Panc1 (cell line): ENCODE measurements at regions not wholly inside any gene's neighbourhood (a gene's known extent, or its start where the extent isn't known, plus 50 kb on each side); places are given as distances from the start of the nearest gene placed in this dataset.

Source experiments
- ATAC-seq: fragments of 200-7000 bp; cut with Tn5 transposase; 2 replicates; pipeline ENCODE4 v1.9.1; 2020; ENCODE audit warnings: mild to moderate bottlenecking, moderate library complexity
- BruUV-seq: library from RNA; stranded (reverse); fragments of 400-500 nt; replicated peaks from 2 replicates; lab custom pipeline; 2021; lab: Mats Ljungman, UMichigan
- CTCF ChIA-PET: fragments of 300-600 bp; sonication (Branson Sonifier 250); formaldehyde crosslinking; loops from one replicate; lab custom pipeline; 2022; ENCODE audit warnings: antibody characterized with exemption; lab: Charles Lee
- POLR2A ChIA-PET: fragments of 300-600 bp; sonication (Branson Sonifier 250); formaldehyde crosslinking; loops from one replicate; lab custom pipeline; 2022; ENCODE audit warnings: antibody characterized with exemption; lab: Charles Lee
- DNase-seq: peaks from one replicate; pipeline ENCODE4 v3.0.0-alpha.2; 2010; ENCODE audit warnings: low read depth, low spot score
- H3K27ac ChIP-seq: 2 replicates; pipeline ENCODE4 v1.5.1; 2011; ENCODE audit warnings: mild to moderate bottlenecking, low read length, inconsistent platforms
- H3K27me3 ChIP-seq: fragments of 200-500 bp; sonication (Bioruptor generic); 2 replicates; pipeline ENCODE4 v1.6.0; 2014; ENCODE audit warnings: low read length, inconsistent platforms; ENCODE audit not compliant: control insufficient read depth, insufficient read depth
- H3K36me3 ChIP-seq: fragments of 200-500 bp; sonication (Bioruptor generic); 2 replicates; pipeline ENCODE4 v1.5.1; 2014; ENCODE audit warnings: inconsistent platforms, mild to moderate bottlenecking, low read length, moderate library complexity; ENCODE audit not compliant: control insufficient read depth, insufficient read depth
- H3K4me1 ChIP-seq: 2 replicates; pipeline ENCODE4 v1.5.1; 2011; ENCODE audit warnings: inconsistent platforms, mild to moderate bottlenecking, low read length, moderate library complexity; ENCODE audit not compliant: control insufficient read depth, insufficient read depth
- H3K4me3 ChIP-seq, 2 experiments: 2 replicates each; pipeline ENCODE4 v1.5.1; 2011 to 2012; ENCODE audit warnings: low read depth in 2 of 2, low read length in 2 of 2, mild to moderate bottlenecking in 2 of 2, inconsistent platforms in 1 of 2, moderate library complexity in 1 of 2
- H3K9me3 ChIP-seq: fragments of 200-500 bp; sonication (Bioruptor generic); 2 replicates; pipeline ENCODE4 v1.5.1; 2014; ENCODE audit warnings: low read depth, mild to moderate bottlenecking, inconsistent platforms, low read length, moderate library complexity; ENCODE audit not compliant: control insufficient read depth, insufficient read depth
- POLR2AphosphoS5 ChIP-seq: IDR thresholded peaks from 2 replicates; pipeline ENCODE4 v1.6.1; 2012; ENCODE audit warnings: mild to moderate bottlenecking, low read depth, low read length, moderate library complexity
- SIN3A ChIP-seq: IDR thresholded peaks from 2 replicates; pipeline ENCODE4 v1.6.1; 2012; ENCODE audit warnings: low read depth, mild to moderate bottlenecking, low read length, moderate library complexity, borderline replicate concordance; ENCODE audit not compliant: insufficient read depth
- TCF7L2 ChIP-seq: IDR thresholded peaks from 2 replicates; pipeline ENCODE4 v1.6.1; 2011; ENCODE audit warnings: mild to moderate bottlenecking, low read depth, low read length, inconsistent platforms
- in situ Hi-C: cut with HindIII; loops from 2 replicates; pipeline ENCODE4 v1.10.0; 2016; ENCODE audit warnings: low sequenced_read_pairs, low pct_unique_long_range_greater_than_20kb
- intact Hi-C: fragments of 100-400 bp; cut with micrococcal nuclease; formaldehyde crosslinking; loops from one replicate; pipeline ENCODE4 v1.10.0; 2022; ENCODE audit not compliant: unreplicated experiment
- TF ChIP-seq, protein P1 (sequence below): fragments of 450-650 bp; IDR thresholded peaks from 2 replicates; pipeline ENCODE4 v1.5.1; 2017; ENCODE audit warnings: mild to moderate bottlenecking
- TF ChIP-seq, protein P2 (sequence below), 2 experiments: IDR thresholded peaks; 2 replicates each; pipeline ENCODE4 v1.6.1; 2011 to 2012; ENCODE audit warnings: low read depth in 2 of 2, control low read depth in 1 of 2, low read length in 1 of 2, mild to moderate bottlenecking in 1 of 2, moderate library complexity in 1 of 2; ENCODE audit not compliant: insufficient read depth in 1 of 2

DNA sequence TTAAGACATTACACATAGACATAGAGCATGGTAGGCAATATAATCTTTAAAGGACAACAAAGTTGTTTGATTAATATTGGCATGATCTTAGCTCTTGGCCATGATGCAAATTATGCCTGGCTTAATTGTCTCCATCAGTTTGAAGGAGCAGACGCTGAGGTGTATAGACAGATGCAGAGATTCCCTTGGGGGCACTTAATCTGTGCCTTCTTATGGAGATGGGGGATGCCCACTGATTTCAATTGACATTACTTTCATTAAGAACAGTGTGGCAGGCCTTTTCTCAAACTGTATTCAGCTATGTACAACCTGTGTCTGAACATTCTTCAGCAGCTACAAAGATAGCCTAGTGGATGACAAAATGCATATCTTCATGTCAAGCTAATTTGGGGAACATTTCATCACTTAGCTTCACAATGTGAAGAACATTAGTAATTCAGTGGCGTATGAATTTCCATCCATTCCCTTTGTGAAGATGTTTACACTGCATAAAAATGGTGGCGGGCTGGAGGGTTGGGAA, 85.3 kb upstream of the MYCBP2 start:
- in situ Hi-C loops: no loop called here
- POLR2A ChIA-PET: no interaction called here
- Histone ChIP-seq H3K4me3 (no peak overlapping the region), H3K4me1 (no peaks in the 10 kb centered on the region), H3K9me3 (no peaks in the 10 kb centered on the region), H3K36me3 (no peaks in the 10 kb centered on the region), H3K27ac (no peak overlapping the region), H3K27me3 (no peaks in the 10 kb centered on the region)
- no TSS peak for BruUV-seq
- DNase-seq (no peak), ATAC-seq (no peak)
- TF ChIP-seq, protein P1, sequence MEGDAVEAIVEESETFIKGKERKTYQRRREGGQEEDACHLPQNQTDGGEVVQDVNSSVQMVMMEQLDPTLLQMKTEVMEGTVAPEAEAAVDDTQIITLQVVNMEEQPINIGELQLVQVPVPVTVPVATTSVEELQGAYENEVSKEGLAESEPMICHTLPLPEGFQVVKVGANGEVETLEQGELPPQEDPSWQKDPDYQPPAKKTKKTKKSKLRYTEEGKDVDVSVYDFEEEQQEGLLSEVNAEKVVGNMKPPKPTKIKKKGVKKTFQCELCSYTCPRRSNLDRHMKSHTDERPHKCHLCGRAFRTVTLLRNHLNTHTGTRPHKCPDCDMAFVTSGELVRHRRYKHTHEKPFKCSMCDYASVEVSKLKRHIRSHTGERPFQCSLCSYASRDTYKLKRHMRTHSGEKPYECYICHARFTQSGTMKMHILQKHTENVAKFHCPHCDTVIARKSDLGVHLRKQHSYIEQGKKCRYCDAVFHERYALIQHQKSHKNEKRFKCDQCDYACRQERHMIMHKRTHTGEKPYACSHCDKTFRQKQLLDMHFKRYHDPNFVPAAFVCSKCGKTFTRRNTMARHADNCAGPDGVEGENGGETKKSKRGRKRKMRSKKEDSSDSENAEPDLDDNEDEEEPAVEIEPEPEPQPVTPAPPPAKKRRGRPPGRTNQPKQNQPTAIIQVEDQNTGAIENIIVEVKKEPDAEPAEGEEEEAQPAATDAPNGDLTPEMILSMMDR: no peak
- TF ChIP-seq POLR2AphosphoS5: no peak
- TF ChIP-seq, protein P2, sequence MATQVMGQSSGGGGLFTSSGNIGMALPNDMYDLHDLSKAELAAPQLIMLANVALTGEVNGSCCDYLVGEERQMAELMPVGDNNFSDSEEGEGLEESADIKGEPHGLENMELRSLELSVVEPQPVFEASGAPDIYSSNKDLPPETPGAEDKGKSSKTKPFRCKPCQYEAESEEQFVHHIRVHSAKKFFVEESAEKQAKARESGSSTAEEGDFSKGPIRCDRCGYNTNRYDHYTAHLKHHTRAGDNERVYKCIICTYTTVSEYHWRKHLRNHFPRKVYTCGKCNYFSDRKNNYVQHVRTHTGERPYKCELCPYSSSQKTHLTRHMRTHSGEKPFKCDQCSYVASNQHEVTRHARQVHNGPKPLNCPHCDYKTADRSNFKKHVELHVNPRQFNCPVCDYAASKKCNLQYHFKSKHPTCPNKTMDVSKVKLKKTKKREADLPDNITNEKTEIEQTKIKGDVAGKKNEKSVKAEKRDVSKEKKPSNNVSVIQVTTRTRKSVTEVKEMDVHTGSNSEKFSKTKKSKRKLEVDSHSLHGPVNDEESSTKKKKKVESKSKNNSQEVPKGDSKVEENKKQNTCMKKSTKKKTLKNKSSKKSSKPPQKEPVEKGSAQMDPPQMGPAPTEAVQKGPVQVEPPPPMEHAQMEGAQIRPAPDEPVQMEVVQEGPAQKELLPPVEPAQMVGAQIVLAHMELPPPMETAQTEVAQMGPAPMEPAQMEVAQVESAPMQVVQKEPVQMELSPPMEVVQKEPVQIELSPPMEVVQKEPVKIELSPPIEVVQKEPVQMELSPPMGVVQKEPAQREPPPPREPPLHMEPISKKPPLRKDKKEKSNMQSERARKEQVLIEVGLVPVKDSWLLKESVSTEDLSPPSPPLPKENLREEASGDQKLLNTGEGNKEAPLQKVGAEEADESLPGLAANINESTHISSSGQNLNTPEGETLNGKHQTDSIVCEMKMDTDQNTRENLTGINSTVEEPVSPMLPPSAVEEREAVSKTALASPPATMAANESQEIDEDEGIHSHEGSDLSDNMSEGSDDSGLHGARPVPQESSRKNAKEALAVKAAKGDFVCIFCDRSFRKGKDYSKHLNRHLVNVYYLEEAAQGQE (IDR thresholded peaks at IDR 0.05; ENCODE audit: insufficient read depth in 1 of 2, low read depth in 2 of 2, low read length in 1 of 2): no peak
- TF ChIP-seq SIN3A: no peak
- no peak for TF ChIP-seq TCF7L2
- CTCF ChIA-PET: no interaction called here
- intact Hi-C loops: no loop called here

- TF ChIP-seq TCF7L2: no peak
- no peak for ATAC-seq
- POLR2A ChIA-PET: no interaction called here
Observed at GRCh38 chr13:77409412-77409811, 82.5 kb upstream of the MYCBP2 start.

GRCh38 chr13:77406644-77407440, 79.9 kb upstream of the MYCBP2 start:
- CTCF ChIA-PET: no interaction called here

More at GRCh38 chr13:77409412-77409811, 82.5 kb upstream of the MYCBP2 start:
- H3K4me3 ChIP-seq: no peak overlapping the region
- DNase-seq: no peak
- H3K27me3 ChIP-seq: no peaks in the 10 kb centered on the region
- CTCF ChIA-PET: no interaction called here
- intact Hi-C loops (no loop called here), in situ Hi-C loops (no loop called here)
- no TSS peak for BruUV-seq
- H3K36me3 ChIP-seq: no peaks in the 10 kb centered on the region
- no peaks in the 10 kb centered on the region for H3K9me3 ChIP-seq
- no peak overlapping the region for H3K27ac ChIP-seq
- no peaks in the 10 kb centered on the region for H3K4me1 ChIP-seq

More at GRCh38 chr13:77406644-77407440, 79.9 kb upstream of the MYCBP2 start:
- Histone ChIP-seq H3K36me3 (no peaks in the 10 kb centered on the region), H3K9me3 (no peaks in the 10 kb centered on the region), H3K4me1 (no peaks in the 10 kb centered on the region), H3K4me3 (no peak overlapping the region), H3K27ac (no peak overlapping the region), H3K27me3 (no peaks in the 10 kb centered on the region)
- in situ Hi-C loops (no loop called here), intact Hi-C loops (no loop called here)
- ATAC-seq (no peak), DNase-seq (no peak)
- no TSS peak for BruUV-seq
- POLR2A ChIA-PET: no interaction called here
- TF ChIP-seq SIN3A (no peak), TCF7L2 (no peak), POLR2AphosphoS5 (no peak)
- TF ChIP-seq, protein P1: no peak
- TF ChIP-seq, protein P2 (IDR thresholded peaks at IDR 0.05; ENCODE audit: insufficient read depth in 1 of 2, low read depth in 2 of 2, low read length in 1 of 2): no peak
